Activated T-helper 2 cell treated with anti-CD3 and anti-CD28 coated beads, Interferon-gamma antibody, Interleukin-2, Interleukin-4, amounts not matched to agents 10 μg/mL and 5 μg/mL and 100 μg/mL, durations not matched to agents 14 hours and 24 hours and 36 hours (primary cell): ENCODE measurements at regions not wholly inside any gene's neighbourhood (a gene's known extent, or its start where the extent isn't known, plus 50 kb on each side); places are given as distances from the start of the nearest gene placed in this dataset.
A peak's percentile ranks its signal among the peaks of the same experiment; 100 is the strongest.

Experiments
- DNase-seq: peaks from one replicate; pipeline ENCODE4 v3.0.0; 2021; ENCODE audit warnings: low spot score
- H3K27ac Mint-ChIP-seq: one replicate; pipeline ENCODE4 v1.8.0; 2021; ENCODE audit warnings: mixed read lengths
- H3K27me3 Mint-ChIP-seq: one replicate; pipeline ENCODE4 v1.8.0; 2021; ENCODE audit warnings: low read depth, mixed read lengths
- H3K36me3 Mint-ChIP-seq: one replicate; pipeline ENCODE4 v1.8.0; 2021; ENCODE audit warnings: low read depth, mixed read lengths
- H3K4me1 Mint-ChIP-seq: one replicate; pipeline ENCODE4 v1.8.0; 2021; ENCODE audit warnings: low read depth, mixed read lengths
- H3K4me3 Mint-ChIP-seq: one replicate; pipeline ENCODE4 v1.8.0; 2021; ENCODE audit warnings: low read depth, mild to moderate bottlenecking, moderate library complexity, mixed read lengths
- H3K9me3 Mint-ChIP-seq: one replicate; pipeline ENCODE4 v1.8.0; 2021; ENCODE audit warnings: mixed read lengths
- intact Hi-C: fragments of 100-400 bp; cut with micrococcal nuclease; formaldehyde crosslinking; loops from one replicate; pipeline ENCODE4 v1.15.1; 2023

GRCh38 chr1:224526771-224527170, 89.3 kb upstream of the CNIH3 start:
- Mint-ChIP-seq H3K9me3 (no peaks in the 10 kb centered on the region), H3K36me3 (no peaks in the 10 kb centered on the region), H3K4me3 (no peak overlapping the region), H3K27ac (no peak overlapping the region), H3K27me3 (peaks cover 14% of the 10 kb centered on the region), H3K4me1 (no peaks in the 10 kb centered on the region)
- intact Hi-C loops, result no loop called here
- no peak for DNase-seq

- no peaks in the 10 kb centered on the region for H3K4me1 Mint-ChIP-seq
- H3K9me3 Mint-ChIP-seq, result no peaks in the 10 kb centered on the region
- intact Hi-C loops, result no loop called here
- no peak overlapping the region for H3K27ac Mint-ChIP-seq
- H3K27me3 Mint-ChIP-seq, result peaks cover 17% of the 10 kb centered on the region
- no peak overlapping the region for H3K4me3 Mint-ChIP-seq
- no peaks in the 10 kb centered on the region for H3K36me3 Mint-ChIP-seq
- DNase-seq, result no peak
Observed at GRCh38 chr1:224528900-224529299, 87.2 kb upstream of the CNIH3 start.

- Mint-ChIP-seq H3K27me3 (peaks cover 17% of the 10 kb centered on the region), H3K4me3 (no peak overlapping the region), H3K27ac (no peak overlapping the region), H3K9me3 (no peaks in the 10 kb centered on the region), H3K4me1 (no peaks in the 10 kb centered on the region), H3K36me3 (no peaks in the 10 kb centered on the region)
- intact Hi-C loops, result no loop called here
- DNase-seq, result no peak
Observed at GRCh38 chr1:224529844-224530243, 86.3 kb upstream of the CNIH3 start.

GRCh38 chr1:224533517-224533916, 82.6 kb upstream of the CNIH3 start:
- intact Hi-C loops, result no loop called here
- H3K4me1 Mint-ChIP-seq, result no peaks in the 10 kb centered on the region
- H3K9me3 Mint-ChIP-seq, result no peaks in the 10 kb centered on the region
- no peak overlapping the region for H3K4me3 Mint-ChIP-seq
- H3K27me3 Mint-ChIP-seq, result peaks cover 23% of the 10 kb centered on the region
- DNase-seq, result no peak
- no peaks in the 10 kb centered on the region for H3K36me3 Mint-ChIP-seq
- H3K27ac Mint-ChIP-seq, result no peak overlapping the region

- intact Hi-C loops, result no loop called here
- no peak for DNase-seq
- H3K27me3 Mint-ChIP-seq, result peaks cover 31% of the 10 kb centered on the region
- no peak overlapping the region for H3K27ac Mint-ChIP-seq
- H3K36me3 Mint-ChIP-seq, result no peaks in the 10 kb centered on the region
- no peaks in the 10 kb centered on the region for H3K9me3 Mint-ChIP-seq
- H3K4me3 Mint-ChIP-seq, result no peak overlapping the region
- no peaks in the 10 kb centered on the region for H3K4me1 Mint-ChIP-seq
Observed at GRCh38 chr1:224534731-224535130, 81.4 kb upstream of the CNIH3 start.

GRCh38 chr1:224535641-224536040, 80.5 kb upstream of the CNIH3 start:
- Mint-ChIP-seq H3K4me3 (no peak overlapping the region), H3K36me3 (no peaks in the 10 kb centered on the region), H3K27me3 (peaks cover 31% of the 10 kb centered on the region), H3K27ac (no peak overlapping the region), H3K4me1 (peaks cover 5% of the 10 kb centered on the region), H3K9me3 (no peaks in the 10 kb centered on the region)
- DNase-seq, result no peak
- intact Hi-C loops, result no loop called here

GRCh38 chr1:224539971-224540370, 76.1 kb upstream of the CNIH3 start:
- Mint-ChIP-seq H3K4me3 (no peak overlapping the region), H3K4me1 (peaks cover 29% of the 10 kb centered on the region), H3K27ac (no peak overlapping the region), H3K27me3 (peaks cover 15% of the 10 kb centered on the region), H3K36me3 (no peaks in the 10 kb centered on the region), H3K9me3 (no peaks in the 10 kb centered on the region)
- no peak for DNase-seq
- intact Hi-C loops, result no loop called here

GRCh38 chr1:224540535-224540934, 75.6 kb upstream of the CNIH3 start:
- no peaks in the 10 kb centered on the region for H3K36me3 Mint-ChIP-seq
- no peak overlapping the region for H3K4me3 Mint-ChIP-seq
- H3K27me3 Mint-ChIP-seq, result peaks cover 18% of the 10 kb centered on the region
- DNase-seq, result no peak
- H3K9me3 Mint-ChIP-seq, result no peaks in the 10 kb centered on the region
- H3K4me1 Mint-ChIP-seq, result peaks cover 29% of the 10 kb centered on the region
- intact Hi-C loops, result no loop called here
- H3K27ac Mint-ChIP-seq, result no peak overlapping the region

GRCh38 chr1:224541072-224541790, 74.9 kb upstream of the CNIH3 start:
- peaks cover 20% of the 10 kb centered on the region for H3K27me3 Mint-ChIP-seq
- no peaks in the 10 kb centered on the region for H3K36me3 Mint-ChIP-seq
- H3K4me3 Mint-ChIP-seq, result no peak overlapping the region
- H3K27ac Mint-ChIP-seq, result no peak overlapping the region
- intact Hi-C loops, result no loop called here
- DNase-seq, result no peak
- peaks cover 29% of the 10 kb centered on the region for H3K4me1 Mint-ChIP-seq
- no peaks in the 10 kb centered on the region for H3K9me3 Mint-ChIP-seq

- no peak overlapping the region for H3K4me3 Mint-ChIP-seq
- intact Hi-C loops, result loop anchor here (2.0 kb wide), 1 partner anchor 83 kb away; no protein-coding TSS in a partner anchor
Observed at GRCh38 chr1:224541901-224542630, 74.1 kb upstream of the CNIH3 start.

GRCh38 chr1:224542783-224543440, 73.2 kb upstream of the CNIH3 start:
- H3K4me3 Mint-ChIP-seq, result no peak overlapping the region
- DNase-seq, result peak; percentile 28
- H3K9me3 Mint-ChIP-seq, result no peaks in the 10 kb centered on the region
- intact Hi-C loops, result loop anchor here (1.0 to 2.0 kb wide), 2 partner anchors 45 to 82 kb away; no protein-coding TSS in a partner anchor
- no peaks in the 10 kb centered on the region for H3K36me3 Mint-ChIP-seq
- H3K4me1 Mint-ChIP-seq, result peaks cover 29% of the 10 kb centered on the region
- peaks cover 18% of the 10 kb centered on the region for H3K27me3 Mint-ChIP-seq
- H3K27ac Mint-ChIP-seq, result no peak overlapping the region

More at GRCh38 chr1:224541901-224542630, 74.1 kb upstream of the CNIH3 start:
- DNase-seq, result no peak
- Mint-ChIP-seq H3K4me1 (peaks cover 29% of the 10 kb centered on the region), H3K9me3 (no peaks in the 10 kb centered on the region), H3K27me3 (peaks cover 18% of the 10 kb centered on the region), H3K27ac (no peak overlapping the region), H3K36me3 (no peaks in the 10 kb centered on the region)

- Mint-ChIP-seq H3K4me3 (no peak overlapping the region), H3K27ac (no peak overlapping the region)
Observed at GRCh38 chr1:224543453-224543852, 72.7 kb upstream of the CNIH3 start.

More at GRCh38 chr1:224543453-224543852, 72.7 kb upstream of the CNIH3 start:
- no peaks in the 10 kb centered on the region for H3K36me3 Mint-ChIP-seq
- intact Hi-C loops, result loop anchor here (1.0 to 2.0 kb wide), 2 partner anchors 45 to 81 kb away; no protein-coding TSS in a partner anchor
- no peaks in the 10 kb centered on the region for H3K9me3 Mint-ChIP-seq
- H3K4me1 Mint-ChIP-seq, result peaks cover 29% of the 10 kb centered on the region
- no peak for DNase-seq
- peaks cover 18% of the 10 kb centered on the region for H3K27me3 Mint-ChIP-seq
